Neural progenitor cell (in vitro differentiated cells): ENCODE measurements at regions not wholly inside any gene's neighbourhood (a gene's known extent, or its start where the extent isn't known, plus 50 kb on each side); places are given as distances from the start of the nearest gene placed in this dataset.

Source experiments
- DNase-seq: peaks from one replicate; pipeline ENCODE4 v3.0.0-alpha.2; 2016; ENCODE audit warnings: low spot score
- H2AFZ ChIP-seq: fragments of 200-600 bp; sonication (generic); replicated peaks from 2 replicates; pipeline ENCODE4 v1.6.1; 2016; ENCODE audit warnings: antibody characterized with exemption
- H3F3A ChIP-seq: fragments of 200-600 bp; sonication (generic); 2 replicates; pipeline ENCODE4 v1.6.1; 2016; ENCODE audit warnings: antibody characterized with exemption, low read depth
- H3K27ac ChIP-seq: fragments of 200-600 bp; sonication (generic); 2 replicates; pipeline ENCODE4 v1.5.1; 2016; ENCODE audit warnings: mild to moderate bottlenecking
- H3K27me3 ChIP-seq: fragments of 200-600 bp; sonication (generic); 2 replicates; pipeline ENCODE4 v1.6.1; 2016; ENCODE audit warnings: mild to moderate bottlenecking, moderate library complexity
- H3K36me3 ChIP-seq: fragments of 200-600 bp; sonication (generic); 2 replicates; pipeline ENCODE4 v1.5.1; 2016
- H3K4me1 ChIP-seq: fragments of 200-600 bp; sonication (generic); 2 replicates; pipeline ENCODE4 v1.6.1; 2016; ENCODE audit warnings: mixed run types
- H3K4me2 ChIP-seq: fragments of 200-600 bp; sonication (generic); 2 replicates; pipeline ENCODE4 v1.6.1; 2016
- H3K4me3 ChIP-seq: fragments of 200-600 bp; sonication (generic); 2 replicates; pipeline ENCODE4 v1.5.1; 2016
- H3K79me2 ChIP-seq: fragments of 200-600 bp; sonication (generic); 2 replicates; pipeline ENCODE4 v1.6.1; 2016; ENCODE audit warnings: low read depth
- H3K9ac ChIP-seq: fragments of 200-600 bp; sonication (generic); 2 replicates; pipeline ENCODE4 v1.6.1; 2016
- H3K9me3 ChIP-seq: fragments of 200-600 bp; sonication (generic); 2 replicates; pipeline ENCODE4 v1.5.1; 2016; ENCODE audit warnings: low read depth
- H4K20me1 ChIP-seq: fragments of 200-600 bp; sonication (generic); 2 replicates; pipeline ENCODE4 v1.6.1; 2016; ENCODE audit warnings: low read depth
- H3K27ac Mint-ChIP-seq: 3 replicates; pipeline ENCODE4 v1.8.0; 2021; ENCODE audit warnings: mixed read lengths
- H3K27me3 Mint-ChIP-seq: 2 replicates; pipeline ENCODE4 v1.8.0; 2022; ENCODE audit warnings: low read depth, mild to moderate bottlenecking, inconsistent platforms, moderate library complexity, mixed read lengths; ENCODE audit not compliant: insufficient read depth
- H3K36me3 Mint-ChIP-seq: 3 replicates; pipeline ENCODE4 v1.8.0; 2021; ENCODE audit warnings: mixed read lengths
- H3K4me1 Mint-ChIP-seq: 3 replicates; pipeline ENCODE4 v1.8.0; 2021; ENCODE audit warnings: mixed read lengths
- H3K4me3 Mint-ChIP-seq: 3 replicates; pipeline ENCODE4 v1.8.0; 2021; ENCODE audit warnings: mild to moderate bottlenecking, moderate library complexity, mixed read lengths
- H3K9me3 Mint-ChIP-seq: 3 replicates; pipeline ENCODE4 v1.8.0; 2020; ENCODE audit warnings: mixed read lengths
- CTCF ChIP-seq: fragments of 200-600 bp; sonication (generic); IDR thresholded peaks from 2 replicates; pipeline ENCODE4 v1.5.1; 2017; ENCODE audit warnings: antibody characterized with exemption, mild to moderate bottlenecking
- EZH2 ChIP-seq: fragments of 200-600 bp; sonication (generic); IDR thresholded peaks from 2 replicates; pipeline ENCODE4 v1.6.1; 2017; ENCODE audit warnings: antibody characterized with exemption, mild to moderate bottlenecking, moderate library complexity
- EZH2phosphoT487 ChIP-seq: fragments of 200-600 bp; sonication (generic); IDR thresholded peaks from 2 replicates; pipeline ENCODE4 v1.6.1; 2017; ENCODE audit warnings: antibody characterized with exemption

GRCh38 chr3:67232642-67233041 is 234.5 kb downstream of the KBTBD8 start:
- H3K4me1 ChIP-seq: no peaks in the 10 kb centered on the region
- no peak overlapping the region for H3K27ac ChIP-seq
- H4K20me1 ChIP-seq: no peaks in the 10 kb centered on the region
- no peak overlapping the region for H3K4me3 ChIP-seq
- DNase-seq: no peak
- H3K36me3 ChIP-seq: no peaks in the 10 kb centered on the region
- H3F3A ChIP-seq: no peaks in the 10 kb centered on the region
- Mint-ChIP-seq H3K27me3 (peaks cover 6% of the 10 kb centered on the region), H3K27ac (no peak overlapping the region), H3K4me1 (no peaks in the 10 kb centered on the region), H3K36me3 (no peaks in the 10 kb centered on the region), H3K4me3 (no peak overlapping the region), H3K9me3 (no peaks in the 10 kb centered on the region)
- H3K79me2 ChIP-seq: no peaks in the 10 kb centered on the region
- H3K9me3 ChIP-seq: no peaks in the 10 kb centered on the region
- no peak overlapping the region for H2AFZ ChIP-seq
- H3K9ac ChIP-seq: no peak overlapping the region
- no peak overlapping the region for H3K4me2 ChIP-seq
- TF ChIP-seq EZH2 (no peak), CTCF (no peak), EZH2phosphoT487 (no peak)
- H3K27me3 ChIP-seq: no peaks in the 10 kb centered on the region

- Histone ChIP-seq H3K9ac (no peak overlapping the region), H3K4me1 (peaks cover 9% of the 10 kb centered on the region), H3K9me3 (no peaks in the 10 kb centered on the region), H3K4me2 (no peak overlapping the region), H3K27me3 (no peaks in the 10 kb centered on the region), H3F3A (no peaks in the 10 kb centered on the region), H3K79me2 (no peaks in the 10 kb centered on the region), H3K27ac (no peak overlapping the region), H2AFZ (no peak overlapping the region), H4K20me1 (no peaks in the 10 kb centered on the region), H3K4me3 (no peak overlapping the region), H3K36me3 (no peaks in the 10 kb centered on the region)
- no peak for DNase-seq
- Mint-ChIP-seq H3K4me3 (no peak overlapping the region), H3K4me1 (no peaks in the 10 kb centered on the region), H3K27ac (no peak overlapping the region), H3K27me3 (peaks cover 2% of the 10 kb centered on the region), H3K36me3 (no peaks in the 10 kb centered on the region), H3K9me3 (no peaks in the 10 kb centered on the region)
- TF ChIP-seq EZH2phosphoT487 (no peak), CTCF (no peak), EZH2 (no peak)
Measured at GRCh38 chr3:67239353-67239752, 241.2 kb downstream of the KBTBD8 start.

GRCh38 chr3:67241084-67241483 is 243.0 kb downstream of the KBTBD8 start:
- Histone ChIP-seq H3F3A (no peaks in the 10 kb centered on the region), H3K4me3 (no peak overlapping the region)
- peak; percentile 11 for DNase-seq

More at GRCh38 chr3:67241084-67241483, 243.0 kb downstream of the KBTBD8 start:
- Histone ChIP-seq H3K27ac (no peak overlapping the region), H3K9me3 (no peaks in the 10 kb centered on the region), H3K4me1 (peaks cover 9% of the 10 kb centered on the region), H3K9ac (no peak overlapping the region), H2AFZ (no peak overlapping the region), H3K79me2 (no peaks in the 10 kb centered on the region), H4K20me1 (no peaks in the 10 kb centered on the region), H3K4me2 (peak overlapping the region; percentile 33), H3K36me3 (no peaks in the 10 kb centered on the region), H3K27me3 (no peaks in the 10 kb centered on the region)
- TF ChIP-seq EZH2phosphoT487 (no peak), EZH2 (no peak), CTCF (no peak)
- no peaks in the 10 kb centered on the region for H3K9me3 Mint-ChIP-seq
- no peak overlapping the region for H3K4me3 Mint-ChIP-seq
- H3K4me1 Mint-ChIP-seq: no peaks in the 10 kb centered on the region
- no peaks in the 10 kb centered on the region for H3K36me3 Mint-ChIP-seq
- peaks cover 2% of the 10 kb centered on the region for H3K27me3 Mint-ChIP-seq
- no peak overlapping the region for H3K27ac Mint-ChIP-seq
